HG03354 (cell line): ENCODE measurements at regions not wholly inside any gene's neighbourhood (a gene's known extent, or its start where the extent isn't known, plus 50 kb on each side); places are given as distances from the start of the nearest gene placed in this dataset.

Experiments
- ATAC-seq: cut with Tn5 transposase; IDR thresholded peaks from one replicate; pipeline ENCODE4 v1.9.1; 2021; ENCODE audit warnings: mild to moderate bottlenecking; ENCODE audit not compliant: unreplicated experiment, poor library complexity, severe bottlenecking

DNA sequence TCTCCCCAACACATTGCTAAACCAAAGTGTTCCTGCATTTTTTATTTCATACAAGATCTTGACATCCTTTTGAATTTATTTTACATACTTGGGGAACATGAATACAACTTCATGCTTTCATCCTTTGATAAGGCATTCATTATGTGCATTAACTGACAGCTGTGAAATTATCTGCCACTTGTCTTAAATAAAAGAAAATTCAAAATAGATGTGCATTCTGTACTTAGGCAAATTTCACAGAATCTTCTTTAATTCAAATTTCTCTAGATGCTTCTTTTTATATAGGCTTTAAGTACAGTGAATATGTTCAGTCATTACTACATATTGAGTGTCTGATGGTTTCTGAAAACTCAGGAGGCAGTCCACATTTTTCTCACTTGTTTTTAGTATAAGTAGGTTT is 518.1 kb downstream of the EPHA5 start:
- no peak for ATAC-seq

DNA sequence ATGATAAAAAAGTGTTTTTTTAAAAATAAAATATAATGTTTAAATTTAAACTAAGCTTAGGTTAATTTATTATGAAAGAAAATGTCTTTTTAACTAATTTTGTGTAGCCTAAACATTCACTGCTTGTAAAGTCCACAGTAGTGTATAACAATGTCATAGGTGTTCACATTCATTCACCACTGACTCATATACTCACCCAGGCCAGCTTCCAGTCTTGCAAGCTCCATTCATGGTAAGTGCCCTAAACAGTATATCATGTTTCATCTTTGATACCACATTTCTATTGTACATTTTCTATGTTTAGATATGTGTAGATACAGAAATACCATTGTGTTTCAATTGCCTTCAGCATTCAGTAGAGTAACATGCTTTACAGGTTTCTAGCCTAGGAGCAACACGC is 530.3 kb downstream of the EPHA5 start:
- no peak for ATAC-seq

DNA sequence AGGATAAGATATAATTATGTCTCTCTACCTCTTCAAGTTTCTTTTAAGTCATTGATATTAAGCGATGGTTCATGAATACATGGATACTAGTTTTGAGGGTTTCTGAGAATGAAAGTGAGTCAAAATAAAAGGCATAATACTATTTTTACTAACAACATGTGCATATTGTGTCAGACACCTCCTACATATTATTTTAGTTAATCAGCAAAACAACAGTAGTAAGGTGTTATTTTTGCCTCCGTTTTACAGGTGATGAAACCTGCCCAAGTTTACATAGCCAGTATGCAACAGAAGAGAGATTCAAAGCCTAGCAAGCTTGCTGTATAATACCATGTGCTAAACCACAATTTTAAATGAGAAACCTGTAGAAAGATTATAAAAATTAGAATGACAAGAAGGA is 544.1 kb downstream of the EPHA5 start:
- no peak for ATAC-seq

DNA sequence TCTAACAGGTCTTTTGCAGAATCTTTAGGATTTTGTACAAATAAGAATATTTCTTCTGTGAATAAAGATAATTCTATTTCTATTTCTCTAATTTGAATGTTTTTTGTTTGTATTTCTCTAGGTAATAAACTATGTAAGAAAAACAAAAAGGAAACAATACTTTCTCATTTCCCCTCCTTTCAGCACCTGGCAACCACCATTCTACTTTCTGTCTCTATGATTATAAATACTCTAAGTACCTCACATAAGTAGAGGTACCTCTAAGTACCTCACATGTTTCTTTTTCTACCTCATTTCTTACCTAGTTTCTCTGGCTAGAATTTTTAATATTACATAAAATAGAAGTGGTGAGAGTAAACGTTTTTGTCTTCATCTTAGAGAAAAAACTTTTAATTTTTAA is 550.0 kb downstream of the EPHA5 start:
- ATAC-seq: no peak

DNA sequence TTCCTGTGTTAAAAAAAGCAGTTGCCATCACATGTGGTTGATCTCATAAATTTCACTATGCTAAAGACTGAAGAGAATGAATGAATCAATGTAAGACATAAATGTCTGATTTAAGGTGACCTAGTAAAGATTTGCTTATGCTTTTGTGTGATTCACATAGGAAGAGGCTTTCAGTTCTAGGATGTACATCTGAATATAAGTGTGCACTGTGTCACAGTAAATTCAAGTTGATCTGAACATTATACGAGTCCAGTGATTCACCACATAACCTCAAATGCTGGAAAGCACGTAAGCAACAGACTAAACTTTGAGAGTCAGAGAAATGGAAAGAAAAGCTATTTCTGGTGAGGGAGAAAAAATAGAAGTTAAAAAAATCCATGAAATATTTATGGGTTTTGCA is 567.9 kb downstream of the EPHA5 start:
- no peak for ATAC-seq

DNA sequence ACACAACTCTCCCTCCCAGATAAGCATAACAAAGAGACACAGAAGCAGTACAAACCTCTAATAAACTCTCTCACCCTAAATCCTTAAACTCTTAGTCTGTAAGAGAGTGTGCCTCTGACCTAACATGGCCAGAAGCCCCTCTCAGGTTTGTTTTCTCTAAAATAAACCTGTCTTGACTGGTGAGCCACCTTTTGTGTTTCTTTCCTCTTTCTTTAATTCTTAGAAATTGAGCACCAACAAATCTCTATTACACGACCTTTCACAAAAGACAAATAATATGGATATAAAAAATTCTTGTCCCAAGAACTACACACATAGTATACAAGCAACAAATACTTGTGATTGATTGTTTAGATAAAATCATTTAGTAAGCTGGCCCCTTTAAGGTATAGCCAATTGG is 573.7 kb downstream of the EPHA5 start:
- no peak for ATAC-seq

DNA sequence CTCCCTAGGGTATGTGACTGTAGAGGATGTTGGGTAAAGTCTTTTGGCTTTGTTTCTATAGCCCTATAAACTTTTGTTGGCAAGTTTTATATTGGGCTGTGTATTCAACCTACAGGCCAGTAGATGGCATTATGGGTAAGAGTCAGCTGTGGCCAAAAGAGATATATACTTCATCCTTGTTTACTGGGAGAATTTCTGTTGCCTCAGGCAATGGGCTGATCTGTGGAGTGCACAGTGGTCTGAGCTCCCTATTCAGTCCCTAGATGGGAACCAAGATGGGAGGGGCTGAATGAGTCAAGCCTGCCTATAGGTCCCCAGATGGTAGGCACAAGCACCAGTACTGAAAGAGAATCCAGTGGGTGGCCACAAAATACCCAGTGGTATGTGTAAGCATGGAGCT is 580.6 kb downstream of the EPHA5 start:
- no peak for ATAC-seq

DNA sequence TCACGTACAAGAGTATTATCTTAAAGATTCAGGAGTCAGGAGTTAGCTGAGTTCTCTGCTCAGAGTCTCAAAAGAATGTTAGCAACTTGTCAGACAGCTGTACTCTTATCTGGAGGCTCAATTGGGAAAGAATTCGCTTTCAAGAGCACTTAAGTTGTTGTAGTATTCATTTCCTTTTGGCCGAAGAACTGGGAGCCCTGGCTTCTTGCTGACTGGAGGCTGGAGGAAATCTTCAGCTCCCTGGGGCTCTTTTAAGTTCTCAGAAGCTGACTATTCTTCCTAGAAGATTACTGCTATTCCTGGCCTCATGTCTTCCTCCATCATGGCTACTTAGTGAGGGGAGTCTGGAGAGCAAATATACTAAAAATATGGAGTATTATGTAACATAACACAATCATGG is 587.2 kb downstream of the EPHA5 start:
- ATAC-seq: no peak

DNA sequence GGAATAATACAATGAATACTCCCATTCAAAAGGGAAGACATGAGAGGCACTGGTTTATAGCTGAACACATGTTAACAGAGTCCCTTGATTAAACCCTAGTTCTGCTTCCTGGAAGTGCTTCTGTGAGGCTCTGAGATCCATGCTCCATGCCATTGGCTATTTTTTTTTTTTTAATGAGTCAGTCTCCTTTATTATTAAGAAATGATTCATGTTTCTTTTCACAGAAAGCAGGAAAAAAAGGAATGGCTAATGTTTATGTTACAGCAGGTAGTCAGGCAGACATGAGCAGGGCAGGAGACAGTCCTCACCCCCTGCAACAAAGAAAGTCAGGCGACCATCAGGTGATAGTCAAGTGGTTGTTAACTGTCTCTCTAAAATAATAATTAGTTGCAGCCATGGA is 598.7 kb downstream of the EPHA5 start:
- no peak for ATAC-seq

DNA sequence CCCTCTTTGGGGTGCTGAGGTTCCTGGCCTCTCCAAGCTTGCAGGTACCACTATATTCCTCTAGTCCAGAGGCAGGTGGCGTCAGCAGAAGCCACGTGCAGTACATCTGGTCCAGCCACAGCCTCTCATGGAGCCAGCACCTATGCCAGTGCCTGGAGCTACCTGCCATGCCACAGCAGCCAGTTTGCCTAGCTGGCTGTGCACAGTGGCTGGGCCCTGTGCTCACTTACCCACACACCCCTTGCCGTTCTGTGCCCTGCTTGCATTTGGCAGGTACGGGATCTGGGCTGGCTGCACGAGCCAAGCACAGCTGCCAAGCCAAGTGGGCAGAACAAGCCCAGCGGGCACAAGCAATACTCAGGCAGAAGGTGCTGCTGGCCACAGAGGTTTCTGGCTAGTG is 601.1 kb downstream of the EPHA5 start:
- no peak for ATAC-seq

DNA sequence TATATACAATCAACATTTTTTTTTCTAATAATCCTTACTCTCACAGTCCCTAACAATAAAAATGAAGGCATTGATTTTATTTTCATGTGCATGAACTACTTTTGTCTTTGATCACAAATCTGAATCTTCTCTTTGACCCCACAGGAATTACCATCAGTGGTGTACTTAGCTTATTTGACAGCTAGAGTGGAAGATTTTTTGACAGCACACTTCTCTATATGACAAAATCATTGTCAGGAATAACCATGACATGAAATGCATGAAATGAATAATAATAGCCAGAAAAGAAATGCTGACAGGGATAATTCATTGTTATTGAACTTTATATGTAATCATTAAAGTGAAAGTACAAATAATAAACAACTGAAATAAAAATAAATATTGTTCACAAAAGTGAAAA is 604.2 kb downstream of the EPHA5 start:
- no peak for ATAC-seq

DNA sequence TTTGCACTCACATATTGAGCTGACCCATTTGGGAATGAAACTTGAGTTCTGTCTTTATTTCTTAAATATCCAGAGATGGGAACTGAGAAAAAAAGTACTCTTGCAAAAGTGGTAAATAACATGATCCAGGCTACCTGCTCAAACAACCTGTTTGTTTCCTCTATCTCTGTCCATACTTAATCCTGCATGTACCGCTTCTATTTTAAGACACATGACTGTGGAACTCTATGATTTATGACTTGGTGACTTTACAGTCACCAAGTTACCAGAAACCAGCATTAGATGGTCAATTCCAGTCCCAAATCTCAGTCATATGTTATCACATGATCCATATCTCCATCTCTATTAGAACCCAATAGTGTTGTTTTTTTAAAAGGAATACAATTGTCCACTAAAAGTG is 606.7 kb downstream of the EPHA5 start:
- ATAC-seq: no peak

DNA sequence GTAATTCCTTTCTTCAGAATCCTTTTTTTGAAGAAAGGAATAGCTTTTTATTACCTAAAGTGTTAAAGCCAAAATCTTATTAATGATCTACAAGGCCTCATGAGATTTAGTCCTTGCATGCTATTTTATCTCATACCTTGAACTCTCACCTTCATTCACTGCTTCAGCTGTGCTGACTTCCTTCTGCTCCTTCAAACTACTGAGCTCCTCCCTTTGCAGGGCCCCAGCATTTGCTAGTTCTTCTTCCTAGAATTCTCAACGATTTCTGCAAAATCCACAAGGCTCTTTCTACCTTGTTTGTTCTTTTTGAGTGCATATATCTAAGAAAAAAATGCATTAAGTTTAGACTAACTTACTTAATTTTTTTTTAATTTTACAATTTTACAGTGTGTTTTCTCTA is 619.5 kb downstream of the EPHA5 start:
- ATAC-seq: no peak

DNA sequence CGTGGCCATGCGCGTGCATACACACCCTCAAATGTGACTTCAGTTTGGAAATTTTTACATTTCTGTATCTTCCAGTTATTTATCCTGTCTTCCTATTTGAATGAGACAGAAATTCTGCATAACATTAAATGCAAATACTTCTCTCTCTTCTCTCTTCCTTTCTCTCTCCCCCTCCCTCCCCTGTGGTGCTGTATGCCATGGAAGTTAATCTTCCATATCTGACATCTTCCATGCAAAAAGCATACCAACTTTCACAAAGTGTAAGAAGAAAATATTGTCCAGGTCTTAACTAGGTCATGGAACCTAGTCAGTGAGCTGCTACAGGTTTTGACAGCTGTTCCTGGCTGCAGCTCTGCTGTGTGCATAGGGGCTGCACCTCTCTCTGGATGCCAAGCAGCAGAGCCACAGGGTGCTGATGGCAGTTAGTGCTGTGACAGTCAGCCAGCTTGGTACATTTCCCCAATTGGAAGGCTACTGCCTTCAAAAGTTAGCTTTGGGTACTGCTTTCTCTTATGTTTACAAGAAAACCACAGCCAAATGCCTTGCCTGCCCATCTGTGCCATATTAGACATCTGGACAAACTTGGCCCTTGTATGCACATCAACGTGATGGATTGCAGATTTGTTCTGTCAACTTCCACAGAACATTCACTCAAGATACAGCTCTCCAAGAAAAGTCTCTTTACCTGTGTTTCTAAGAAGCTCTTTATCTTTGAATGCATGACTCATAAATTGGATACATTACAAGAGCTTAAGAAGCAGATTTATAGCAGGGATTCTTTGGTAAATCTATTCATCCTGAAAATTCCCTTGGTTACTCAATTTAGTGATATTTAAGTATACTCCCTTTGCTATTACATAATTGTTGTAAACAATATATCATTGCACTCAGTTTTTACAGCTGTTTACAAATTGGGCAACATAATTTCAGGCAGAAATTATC is 623.8 kb downstream of the EPHA5 start:
- ATAC-seq: no peak

DNA sequence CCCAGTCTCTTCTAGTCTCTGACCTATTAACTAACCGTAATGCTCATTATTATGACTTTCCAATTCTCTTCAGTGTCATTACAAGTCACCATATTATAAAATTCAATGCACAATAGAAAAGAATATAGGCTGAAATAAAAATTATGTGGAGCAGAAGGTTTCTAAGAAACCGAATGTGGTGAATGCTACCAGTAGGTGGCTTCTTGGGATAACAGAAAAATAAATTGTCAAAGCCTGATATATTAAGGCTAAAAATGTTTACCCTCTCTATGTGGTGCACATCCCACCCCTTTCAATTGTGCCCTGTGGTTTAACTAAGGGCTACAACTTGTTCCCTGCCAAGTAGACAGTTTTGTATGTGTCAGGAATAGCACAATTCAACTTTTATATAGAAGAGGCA is 624.6 kb upstream of the TECRL start:
- ATAC-seq: no peak

DNA sequence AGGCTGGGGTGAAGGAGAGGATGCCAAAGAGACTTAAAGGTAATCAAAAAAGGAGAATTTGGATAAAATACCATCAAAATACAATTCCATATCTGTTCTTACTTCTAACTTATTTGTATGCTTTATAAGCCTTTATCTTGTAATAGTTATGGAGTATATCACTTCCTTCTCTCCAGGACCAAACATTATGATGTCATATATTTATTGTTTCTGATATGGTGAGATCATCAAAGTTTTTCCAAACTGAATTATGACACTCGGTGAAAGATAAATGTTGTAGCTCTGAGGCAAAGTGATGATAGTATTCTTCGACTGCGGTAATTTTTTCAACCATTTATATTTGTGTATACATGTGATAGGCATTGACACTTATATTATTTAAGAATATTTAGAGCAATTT is 619.3 kb upstream of the TECRL start:
- ATAC-seq: no peak

DNA sequence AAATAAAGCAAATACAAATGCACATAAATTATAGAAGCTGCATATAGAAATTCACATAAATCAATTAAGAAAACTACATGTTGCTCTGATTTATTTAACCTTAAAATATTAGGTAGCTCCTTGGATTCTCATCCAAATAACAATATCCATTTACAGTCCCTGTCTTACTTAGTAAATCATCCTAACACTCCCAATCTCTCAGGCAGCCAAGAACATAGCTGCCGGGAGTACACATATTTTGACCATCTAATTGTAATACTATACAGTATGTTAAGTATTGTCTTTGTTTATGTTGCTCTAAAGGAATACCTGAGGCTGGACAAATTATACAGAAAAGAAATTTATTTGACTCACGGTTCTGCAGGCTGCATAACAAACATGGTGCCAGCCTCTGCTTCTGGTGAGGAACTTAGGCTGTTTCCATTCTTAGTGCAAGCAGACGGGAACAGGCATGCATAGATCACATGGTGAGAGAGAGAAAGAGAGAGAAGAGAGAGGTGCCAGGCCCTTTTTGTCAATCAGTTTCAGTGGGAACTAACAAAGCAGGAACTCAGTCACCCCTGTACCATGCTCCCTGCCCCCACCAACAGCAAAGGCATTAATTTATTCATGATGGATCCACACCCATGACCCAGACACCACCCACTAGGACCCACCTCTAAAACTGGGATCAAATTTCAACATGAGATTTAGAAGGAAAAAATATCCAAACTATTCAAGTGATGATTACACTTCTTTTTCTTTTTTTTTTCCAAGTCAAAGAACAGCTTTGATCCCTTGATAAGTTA is 614.8 kb upstream of the TECRL start:
- ATAC-seq: no peak

DNA sequence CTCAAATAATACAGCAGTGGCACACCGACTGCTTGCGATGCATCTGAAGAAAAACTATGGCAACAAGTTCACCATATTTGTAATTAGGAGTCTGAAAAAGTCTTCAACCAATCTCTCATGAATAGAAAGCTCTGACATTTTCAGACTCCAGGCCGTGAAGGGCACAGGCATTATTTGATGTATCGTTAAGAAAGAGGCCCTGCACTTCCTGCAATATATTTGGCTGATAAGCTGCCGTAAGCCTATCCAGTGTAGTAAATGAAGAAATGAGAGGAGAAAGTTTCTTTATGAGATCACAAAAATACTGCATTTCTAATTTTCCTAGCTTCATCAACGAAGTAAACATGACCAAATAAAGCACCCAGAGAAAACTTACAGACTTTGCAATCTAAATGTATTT is 613.8 kb upstream of the TECRL start:
- ATAC-seq: no peak

DNA sequence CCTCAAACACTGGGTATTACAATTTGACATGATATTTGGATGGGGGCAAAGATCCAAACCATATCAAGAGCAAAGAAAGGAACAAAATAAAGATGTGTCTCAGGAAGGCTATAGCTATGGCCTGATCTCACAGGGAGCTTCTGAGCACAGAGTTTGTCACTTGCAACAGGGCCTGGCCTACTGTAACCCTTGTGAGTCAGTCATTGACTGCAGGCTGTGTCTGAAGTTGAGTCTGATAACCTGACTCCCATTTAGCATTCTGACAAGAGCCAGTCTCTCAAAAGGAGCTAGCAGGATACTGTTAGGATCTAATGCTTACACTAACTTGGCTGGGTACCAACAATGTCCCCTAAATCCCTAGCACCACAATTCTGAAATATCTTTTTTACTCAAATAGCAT is 612.5 kb upstream of the TECRL start:
- no peak for ATAC-seq

DNA sequence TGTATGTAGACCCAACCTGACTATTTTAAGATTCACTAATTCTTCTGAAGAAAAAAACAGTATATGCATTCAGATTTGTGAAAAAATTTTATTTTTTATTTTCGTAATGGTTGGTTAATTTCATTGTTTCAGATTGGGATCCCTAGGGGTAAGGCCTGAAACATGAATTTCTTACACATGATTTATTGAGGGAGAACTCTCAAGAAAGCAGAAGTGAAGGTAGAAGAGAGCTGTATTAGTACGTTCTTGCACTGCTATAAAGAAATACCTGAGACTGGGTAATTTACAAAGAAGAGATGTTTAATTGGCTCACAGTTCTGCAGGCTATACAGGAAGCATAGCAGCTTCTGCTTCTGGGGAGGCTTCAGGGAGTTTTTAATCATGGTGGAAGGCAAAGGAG is 611.9 kb upstream of the TECRL start:
- no peak for ATAC-seq

DNA sequence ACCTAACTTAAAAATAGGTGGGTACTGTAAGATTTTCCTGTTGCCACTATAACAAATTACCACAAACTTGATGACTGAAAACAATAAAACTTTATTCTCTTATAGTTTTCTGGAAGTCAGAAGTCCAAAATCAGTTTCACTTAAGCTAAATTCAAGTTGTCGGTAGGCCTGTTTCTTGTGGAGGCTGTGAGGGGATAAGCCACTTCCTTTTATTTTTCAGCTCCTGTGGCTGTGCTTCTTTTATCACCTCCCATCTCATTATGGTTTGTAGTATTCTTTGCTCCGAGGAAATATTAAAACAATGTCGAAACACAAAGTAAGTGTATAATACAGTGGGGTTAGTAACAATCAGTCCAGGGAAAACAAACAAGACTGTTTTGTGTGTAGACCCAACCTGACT is 610.5 kb upstream of the TECRL start:
- ATAC-seq: no peak
